ENCODE measurements at regions not wholly inside any gene's neighbourhood (a gene's known extent, or its start where the extent isn't known, plus 50 kb on each side); places are given as distances from the start of the nearest gene placed in this dataset.

DNA sequence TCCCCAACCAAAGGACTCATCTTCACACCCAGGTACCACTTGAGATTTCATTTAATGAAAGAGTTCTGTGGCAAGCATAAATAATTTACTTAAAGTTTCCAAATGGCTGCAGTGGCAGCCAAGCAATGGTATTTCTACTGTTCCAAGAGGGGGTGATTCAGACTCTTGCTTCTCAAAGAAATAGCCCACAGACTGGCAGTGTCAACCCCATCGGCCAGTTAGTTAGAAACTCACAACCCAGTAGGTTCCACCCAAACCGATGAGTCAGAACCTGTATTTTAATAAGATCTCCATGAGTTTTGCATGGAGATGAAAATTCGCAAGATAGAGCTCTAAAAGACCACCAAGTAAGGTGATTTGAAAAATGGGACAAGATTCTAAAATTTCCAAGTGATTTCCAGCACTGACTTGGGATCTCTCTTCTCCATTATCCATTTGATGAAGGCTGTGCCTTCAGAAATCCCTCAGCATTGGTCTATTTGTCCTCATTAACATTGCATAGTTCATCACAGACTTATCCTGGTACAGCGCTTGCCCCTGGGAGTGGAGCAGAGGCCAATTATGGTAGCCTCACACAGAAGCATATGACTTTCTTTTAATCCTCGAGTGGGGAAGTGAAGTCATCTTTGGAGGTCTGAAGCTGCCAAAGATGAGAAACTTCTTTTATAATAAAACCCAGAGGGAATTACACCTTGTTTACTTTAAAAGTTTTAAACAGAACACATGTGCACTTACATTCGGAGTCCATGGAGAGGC lies 361.4 kb upstream of the ID2 start:
- H3K27ac ChIP-seq (ENCODE audit: low read length) = no peak overlapping the region
- H3K4me1 ChIP-seq (ENCODE audit: control insufficient read depth, insufficient read depth, low read length) = peaks cover 15% of the 10 kb centered on the region
- no peaks in the 10 kb centered on the region for H3K36me3 ChIP-seq (ENCODE audit: control insufficient read depth, insufficient read depth, low read length)
- no peak overlapping the region for H3K4me3 ChIP-seq (ENCODE audit: low read length)
- WGBS (ENCODE audit: insufficient coverage, low lambda C conversion rate) = no CpG with 5 or more reads among the region's 6 CpGs
- no peaks in the 10 kb centered on the region for H3K9me3 ChIP-seq (ENCODE audit: control insufficient read depth, low read depth, low read length)
- no peak for DNase-seq
- H3K27me3 ChIP-seq (ENCODE audit: control insufficient read depth, insufficient read depth, low read length) = no peaks in the 10 kb centered on the region

DNA sequence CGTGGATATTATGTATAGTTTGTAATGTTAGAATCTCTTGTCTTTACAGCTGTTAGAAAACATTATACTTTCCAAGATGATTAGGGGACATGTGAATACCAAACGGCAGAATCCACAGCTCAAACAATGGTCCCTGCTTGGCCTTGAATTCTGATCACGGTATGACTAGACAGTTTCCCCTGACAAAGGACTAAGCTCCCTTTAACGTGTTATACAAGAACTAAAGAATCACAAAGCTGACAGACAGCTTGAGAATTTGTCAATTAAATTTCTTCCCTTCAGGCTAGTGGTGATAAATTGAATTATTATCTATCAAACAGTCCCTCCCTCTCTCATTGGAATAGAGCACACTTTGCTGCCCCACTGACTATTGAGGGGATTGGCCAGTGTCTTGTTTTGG lies 359.2 kb upstream of the ID2 start:
- no peak for DNase-seq
- H3K27ac ChIP-seq (ENCODE audit: low read length) = no peak overlapping the region

GRCh38 chr2:8324164-8324856 lies 357.5 kb upstream of the ID2 start:
- Histone ChIP-seq H3K27ac (ENCODE audit: low read length) (no peak overlapping the region), H3K9me3 (ENCODE audit: control insufficient read depth, low read depth, low read length) (no peaks in the 10 kb centered on the region), H3K4me3 (ENCODE audit: low read length) (no peak overlapping the region), H3K36me3 (ENCODE audit: control insufficient read depth, insufficient read depth, low read length) (no peaks in the 10 kb centered on the region), H3K4me1 (ENCODE audit: control insufficient read depth, insufficient read depth, low read length) (peaks cover 15% of the 10 kb centered on the region), H3K27me3 (ENCODE audit: control insufficient read depth, insufficient read depth, low read length) (no peaks in the 10 kb centered on the region)
- WGBS (ENCODE audit: insufficient coverage, low lambda C conversion rate) = 57% methylated on average over 1 of the region's 11 CpGs
- DNase-seq = peak; percentile 75 to 85

More for the DNA sequence above, 359.2 kb upstream of the ID2 start:
- no peaks in the 10 kb centered on the region for H3K36me3 ChIP-seq (ENCODE audit: control insufficient read depth, insufficient read depth, low read length)
- peaks cover 15% of the 10 kb centered on the region for H3K4me1 ChIP-seq (ENCODE audit: control insufficient read depth, insufficient read depth, low read length)
- WGBS (ENCODE audit: insufficient coverage, low lambda C conversion rate) = no CpG with 5 or more reads among the region's 4 CpGs
- no peak overlapping the region for H3K4me3 ChIP-seq (ENCODE audit: low read length)
- H3K9me3 ChIP-seq (ENCODE audit: control insufficient read depth, low read depth, low read length) = no peaks in the 10 kb centered on the region
- H3K27me3 ChIP-seq (ENCODE audit: control insufficient read depth, insufficient read depth, low read length) = no peaks in the 10 kb centered on the region

- no peak for DNase-seq
- H3K9me3 ChIP-seq (ENCODE audit: control insufficient read depth, low read depth, low read length) = no peaks in the 10 kb centered on the region
- no peak overlapping the region for H3K4me3 ChIP-seq (ENCODE audit: low read length)
- WGBS (ENCODE audit: insufficient coverage, low lambda C conversion rate) = 100% methylated on average over 2 of the region's 5 CpGs
- no peaks in the 10 kb centered on the region for H3K27me3 ChIP-seq (ENCODE audit: control insufficient read depth, insufficient read depth, low read length)
- no peaks in the 10 kb centered on the region for H3K36me3 ChIP-seq (ENCODE audit: control insufficient read depth, insufficient read depth, low read length)
- H3K27ac ChIP-seq (ENCODE audit: low read length) = no peak overlapping the region
- H3K4me1 ChIP-seq (ENCODE audit: control insufficient read depth, insufficient read depth, low read length) = peaks cover 15% of the 10 kb centered on the region
These were observed 357.0 kb upstream of the ID2 start for GRCh38 chr2:8324901-8325300.

DNA sequence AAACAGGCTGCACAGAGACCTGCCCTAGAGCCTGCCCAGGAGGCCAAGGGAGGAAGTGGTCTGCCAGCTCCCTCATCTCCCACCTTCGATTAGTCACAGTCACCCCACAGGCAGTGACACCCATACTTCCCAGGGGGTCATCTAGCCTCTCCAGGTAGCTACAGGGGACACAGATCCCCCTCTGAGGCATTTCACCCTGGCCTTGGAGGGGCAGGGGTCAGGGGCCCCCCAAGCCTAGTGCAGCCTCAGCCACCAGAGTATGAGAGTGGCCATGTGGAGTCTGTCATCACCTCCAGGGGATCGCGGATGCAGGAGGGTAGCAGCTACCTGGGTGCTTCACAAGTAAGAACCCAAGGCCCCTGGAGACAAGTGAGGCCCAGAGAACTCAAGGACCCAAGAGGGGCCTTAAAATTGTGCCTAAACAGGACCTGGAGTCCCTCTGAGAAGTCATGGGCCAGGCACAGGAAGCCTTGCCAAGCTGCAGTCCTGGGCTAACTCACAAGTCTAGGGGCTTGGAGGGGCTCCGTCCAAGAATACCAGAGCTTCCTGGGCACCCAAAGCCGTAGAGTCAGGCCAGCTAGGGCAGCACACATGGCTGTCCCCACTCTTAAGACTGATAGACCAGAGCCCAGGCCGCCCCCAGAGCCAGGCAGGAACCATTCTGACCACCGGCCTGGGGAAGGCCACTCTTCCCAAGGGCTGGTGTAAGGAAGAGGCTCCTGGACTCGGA lies 354.3 kb upstream of the ID2 start:
- no peak overlapping the region for H3K4me3 ChIP-seq (ENCODE audit: low read length)
- H3K36me3 ChIP-seq (ENCODE audit: control insufficient read depth, insufficient read depth, low read length) = no peaks in the 10 kb centered on the region
- no peaks in the 10 kb centered on the region for H3K27me3 ChIP-seq (ENCODE audit: control insufficient read depth, insufficient read depth, low read length)
- no peaks in the 10 kb centered on the region for H3K9me3 ChIP-seq (ENCODE audit: control insufficient read depth, low read depth, low read length)
- H3K4me1 ChIP-seq (ENCODE audit: control insufficient read depth, insufficient read depth, low read length) = peaks cover 15% of the 10 kb centered on the region
- H3K27ac ChIP-seq (ENCODE audit: low read length) = no peak overlapping the region
- no CpG with 5 or more reads among the region's 8 CpGs for WGBS (ENCODE audit: insufficient coverage, low lambda C conversion rate)
- DNase-seq = no peak

DNA sequence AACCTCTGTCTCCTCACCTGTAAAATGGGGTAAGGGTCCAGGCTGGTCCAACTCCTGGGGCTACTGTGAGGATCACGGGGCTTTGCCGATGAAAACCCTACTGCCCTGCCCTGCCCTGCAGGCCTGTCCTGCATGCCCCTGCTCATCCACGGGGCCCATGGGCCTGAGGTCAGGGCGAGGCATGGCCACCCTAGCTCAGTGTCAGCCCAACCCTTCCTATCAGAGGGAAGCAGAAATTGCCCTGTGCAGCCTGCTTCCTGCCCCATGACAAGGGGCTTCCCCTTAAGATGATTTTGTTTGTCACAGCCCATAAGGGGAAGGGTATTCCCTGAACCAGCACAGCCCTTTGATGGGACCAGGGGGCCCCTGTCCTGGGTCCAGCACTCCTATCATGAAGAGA lies 353.6 kb upstream of the ID2 start:
- Histone ChIP-seq H3K27me3 (ENCODE audit: control insufficient read depth, insufficient read depth, low read length) (no peaks in the 10 kb centered on the region), H3K36me3 (ENCODE audit: control insufficient read depth, insufficient read depth, low read length) (no peaks in the 10 kb centered on the region), H3K27ac (ENCODE audit: low read length) (no peak overlapping the region), H3K4me1 (ENCODE audit: control insufficient read depth, insufficient read depth, low read length) (peaks cover 15% of the 10 kb centered on the region), H3K9me3 (ENCODE audit: control insufficient read depth, low read depth, low read length) (no peaks in the 10 kb centered on the region), H3K4me3 (ENCODE audit: low read length) (no peak overlapping the region)
- DNase-seq = no peak
- WGBS (ENCODE audit: insufficient coverage, low lambda C conversion rate) = no CpG with 5 or more reads among the region's 4 CpGs

DNA sequence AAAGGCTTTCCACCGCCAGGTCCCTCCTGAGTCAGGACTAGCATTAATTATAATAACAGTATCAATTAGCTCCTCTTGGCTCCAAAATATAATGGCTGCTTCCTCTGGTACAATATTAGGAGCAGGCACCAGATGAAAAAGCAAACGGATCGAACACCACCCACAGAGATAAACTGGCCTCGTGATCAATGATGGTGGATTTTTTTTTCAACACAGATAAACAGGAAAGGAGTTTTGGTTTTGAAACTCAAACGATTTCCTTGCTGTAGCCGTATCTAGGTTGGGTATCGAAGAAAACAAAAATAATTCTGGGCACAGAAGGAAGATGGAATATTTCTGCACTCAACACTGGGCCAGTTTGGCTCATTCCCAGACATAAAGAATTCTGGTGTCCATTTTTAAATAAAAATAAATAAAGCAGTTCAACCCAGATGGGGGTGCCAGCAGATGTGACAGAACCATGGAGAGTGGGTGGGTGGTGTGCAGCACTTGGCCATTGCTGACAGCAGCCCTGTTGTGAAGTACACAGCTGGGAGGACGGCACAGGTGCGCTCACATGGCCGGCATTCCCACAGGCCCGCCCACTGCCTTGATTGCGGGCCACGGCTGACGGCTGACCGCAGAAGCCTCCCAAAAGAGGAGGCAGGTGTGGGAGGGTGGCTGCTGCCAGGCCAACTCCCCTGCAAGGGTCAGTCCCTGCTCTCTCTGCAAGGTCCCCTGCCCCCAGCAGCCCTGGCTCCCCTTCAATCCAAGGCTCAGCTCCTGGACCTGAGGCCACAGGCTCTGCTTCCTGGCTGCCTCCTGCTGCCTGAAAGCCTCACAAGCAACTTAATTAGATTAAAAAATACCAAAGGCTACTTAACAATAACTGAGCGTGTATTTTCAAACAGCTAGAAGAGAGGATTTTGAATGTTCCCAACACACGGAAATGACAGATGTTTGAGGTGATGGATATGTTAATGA lies 351.9 kb upstream of the ID2 start:
- no peak overlapping the region for H3K4me3 ChIP-seq (ENCODE audit: low read length)
- H3K9me3 ChIP-seq (ENCODE audit: control insufficient read depth, low read depth, low read length) = no peaks in the 10 kb centered on the region
- DNase-seq = no peak
- 87% methylated on average over 6 of the region's 17 CpGs for WGBS (ENCODE audit: insufficient coverage, low lambda C conversion rate)
- no peaks in the 10 kb centered on the region for H3K36me3 ChIP-seq (ENCODE audit: control insufficient read depth, insufficient read depth, low read length)
- no peaks in the 10 kb centered on the region for H3K27me3 ChIP-seq (ENCODE audit: control insufficient read depth, insufficient read depth, low read length)
- peaks cover 3% of the 10 kb centered on the region for H3K4me1 ChIP-seq (ENCODE audit: control insufficient read depth, insufficient read depth, low read length)
- H3K27ac ChIP-seq (ENCODE audit: low read length) = no peak overlapping the region

DNA sequence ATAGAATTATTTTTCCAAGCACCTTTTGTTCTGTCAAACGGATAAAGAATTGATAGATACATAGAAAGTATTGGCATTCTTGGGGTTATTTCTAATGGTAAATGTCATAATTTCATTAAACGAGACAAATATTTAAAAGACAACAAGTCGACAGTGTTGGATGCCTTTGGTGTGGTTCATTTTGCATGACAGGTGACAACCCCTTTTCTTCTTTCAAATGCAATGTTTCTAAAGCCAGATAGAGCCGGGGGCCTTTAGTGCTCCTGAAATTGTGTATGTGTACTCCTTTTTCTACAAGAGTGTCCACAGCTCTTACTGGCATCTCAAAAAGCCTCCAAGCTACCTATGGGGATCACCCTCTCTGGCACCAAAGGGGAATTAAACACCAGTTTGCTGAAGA lies 350.8 kb upstream of the ID2 start:
- no peaks in the 10 kb centered on the region for H3K36me3 ChIP-seq (ENCODE audit: control insufficient read depth, insufficient read depth, low read length)
- H3K4me1 ChIP-seq (ENCODE audit: control insufficient read depth, insufficient read depth, low read length) = no peaks in the 10 kb centered on the region
- H3K9me3 ChIP-seq (ENCODE audit: control insufficient read depth, low read depth, low read length) = no peaks in the 10 kb centered on the region
- 43% methylated on average over 1 of the region's 4 CpGs for WGBS (ENCODE audit: insufficient coverage, low lambda C conversion rate)
- H3K27ac ChIP-seq (ENCODE audit: low read length) = no peak overlapping the region
- no peak for DNase-seq
- no peaks in the 10 kb centered on the region for H3K27me3 ChIP-seq (ENCODE audit: control insufficient read depth, insufficient read depth, low read length)
- H3K4me3 ChIP-seq (ENCODE audit: low read length) = no peak overlapping the region

DNA sequence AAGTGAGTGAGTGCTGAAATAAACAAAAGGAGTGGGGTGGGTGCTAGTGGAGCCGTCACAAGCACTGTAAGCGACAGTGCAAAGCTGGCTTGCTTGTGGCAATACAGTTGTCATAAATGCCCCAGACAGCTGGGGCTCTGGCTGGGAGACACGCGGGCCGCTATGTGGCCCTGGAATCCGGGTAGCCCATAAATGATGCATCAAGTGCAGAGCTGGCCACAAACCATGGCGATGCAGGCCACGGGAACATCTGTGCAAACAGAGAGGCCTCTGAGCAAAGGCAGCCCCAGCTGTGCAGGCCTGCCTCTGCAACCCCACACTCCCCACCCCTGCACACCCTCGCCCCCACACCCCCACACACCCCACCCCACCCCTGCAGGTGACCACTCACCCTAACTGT lies 349.2 kb upstream of the ID2 start:
- no CpG with 5 or more reads among the region's 9 CpGs for WGBS (ENCODE audit: insufficient coverage, low lambda C conversion rate)
- H3K27ac ChIP-seq (ENCODE audit: low read length) = no peak overlapping the region
- H3K9me3 ChIP-seq (ENCODE audit: control insufficient read depth, low read depth, low read length) = no peaks in the 10 kb centered on the region
- DNase-seq = no peak
- H3K27me3 ChIP-seq (ENCODE audit: control insufficient read depth, insufficient read depth, low read length) = no peaks in the 10 kb centered on the region
- H3K4me3 ChIP-seq (ENCODE audit: low read length) = no peak overlapping the region
- H3K36me3 ChIP-seq (ENCODE audit: control insufficient read depth, insufficient read depth, low read length) = no peaks in the 10 kb centered on the region
- no peaks in the 10 kb centered on the region for H3K4me1 ChIP-seq (ENCODE audit: control insufficient read depth, insufficient read depth, low read length)
